ENCODE measurements at regions not wholly inside any gene's neighbourhood (a gene's known extent, or its start where the extent isn't known, plus 50 kb on each side); places are given as distances from the start of the nearest gene placed in this dataset.

- 74% methylated on average over 16 of the region's 16 CpGs; no CpG with 5 or more reads in 1 of the 2 experiments for WGBS, 2 experiments (ENCODE audit: extremely low coverage in 1 of 2, insufficient coverage in 1 of 2, insufficient read length in 1 of 2, insufficient replicate concordance in 2 of 2, low coverage in 1 of 2, low lambda C conversion rate in 2 of 2, missing lambda C conversion rate in 1 of 2)
- peak in 1 of 2 experiments; percentile 52 for DNase-seq (ENCODE audit: low read depth in 1 of 2, low spot score in 2 of 2)
- Histone ChIP-seq H2BK120ac (replicated peaks; ENCODE audit: low read depth, low read length) (no peak overlapping the region), H3K18ac (ENCODE audit: extremely low read depth, low read length) (peak overlapping the region; percentile 66), H3K4me1 (replicated peaks in 1 of 4; ENCODE audit: control insufficient read depth in 3 of 4, insufficient read depth in 4 of 4, low read length in 3 of 4) (peaks cover 4 to 24% (median 7%) of the 10 kb centered on the region in 4 experiments), H3K27ac (ENCODE audit: low read depth, low read length) (no peak overlapping the region), H4K20me1 (replicated peaks in 1 of 2; ENCODE audit: control insufficient read depth in 1 of 2, insufficient read depth in 2 of 2, low read length in 2 of 2) (no peaks in the 10 kb centered on the region), H2AFZ (ENCODE audit: low read length) (no peak overlapping the region), H4K5ac (ENCODE audit: insufficient read length, low read depth, low read length) (no peak overlapping the region), H2BK20ac (ENCODE audit: low read length) (no peak overlapping the region), H3K4me2 (ENCODE audit: insufficient read depth in 1 of 2, low read depth in 2 of 2, low read length in 2 of 2) (0 out of 4 replicates have a peak overlapping the region, but pooled peaks of 1 of the 2 experiments have one; percentile 28), H3K36me3 (ENCODE audit: control insufficient read depth in 2 of 4, insufficient read depth in 4 of 4, low read length in 3 of 4) (no peaks in the 10 kb centered on the region), H4K91ac (replicated peaks; ENCODE audit: insufficient read length, low read length) (no peak overlapping the region), H3K79me1 (ENCODE audit: low read depth, low read length) (no peaks in the 10 kb centered on the region), H3K4ac (replicated peaks; ENCODE audit: insufficient read length, low read depth, low read length) (no peak overlapping the region), H3K4me3 (ENCODE audit: extremely low read depth in 1 of 4, insufficient read depth in 2 of 4, low read depth in 3 of 4, low read length in 4 of 4) (no peak overlapping the region), H4K8ac (ENCODE audit: extremely low read depth, insufficient read depth, low read length) (no peak overlapping the region), H3K23ac (ENCODE audit: insufficient read length) (no peak overlapping the region), H2BK12ac (ENCODE audit: low read depth, low read length) (peak overlapping the region; percentile 39; the same call in 1 of the 2 replicates), H2BK5ac (ENCODE audit: low read depth, low read length) (no peak overlapping the region), H3K79me2 (ENCODE audit: control insufficient read depth in 1 of 2, insufficient read depth in 2 of 2, low read length in 2 of 2) (no peaks in the 10 kb centered on the region), H2AK5ac (ENCODE audit: low read depth, low read length) (no peak overlapping the region), H3K14ac (ENCODE audit: insufficient read length) (no peak overlapping the region), H3K23me2 (ENCODE audit: low read depth, low read length) (peaks cover 13% of the 10 kb centered on the region; the same call in 1 of the 2 replicates), H3K27me3 (replicated peaks in 1 of 4; ENCODE audit: control insufficient read depth in 3 of 4, extremely low read depth in 1 of 4, insufficient read depth in 3 of 4, low read length in 3 of 4) (no peaks in the 10 kb centered on the region), H3K9ac (replicated peaks in 1 of 4; ENCODE audit: extremely low read depth in 1 of 4, low read depth in 3 of 4, low read length in 3 of 4) (no peak overlapping the region), H3K56ac (replicated peaks; ENCODE audit: insufficient read length, low read depth, low read length) (no peak overlapping the region), H3K9me3 (ENCODE audit: insufficient read depth in 2 of 2, low read depth in 1 of 2, low read length in 1 of 2) (no peaks in the 10 kb centered on the region), H2BK15ac (ENCODE audit: low read length) (no peak overlapping the region)
- ChIA-PET POLR2A (ENCODE audit: partially characterized antibody) (no interaction called here), CTCF (ENCODE audit: partially characterized antibody) (interaction anchor here (1.5 to 1.6 kb wide), 2 partner anchors 12 to 14 kb away, joined by 3 read pairs; no protein-coding TSS in a partner anchor)
- FAIRE-seq = no peak
- TF ChIP-seq SRF (IDR thresholded peaks at IDR 0.05; ENCODE audit: low read depth, low read length) = no peak
- TF ChIP-seq HDAC2 (IDR thresholded peaks at IDR 0.05; ENCODE audit: borderline replicate concordance in 1 of 2, low read depth in 2 of 2, low read length in 2 of 2) = no peak
- TF ChIP-seq YY1 (IDR thresholded peaks at IDR 0.05; ENCODE audit: low read depth, low read length) = no peak
- no peak for TF ChIP-seq FOSL1 (IDR thresholded peaks at IDR 0.05; ENCODE audit: insufficient read depth, low read depth, low read length)
- TF ChIP-seq GABPA (IDR thresholded peaks at IDR 0.05; ENCODE audit: borderline replicate concordance, insufficient read depth, low read length) = no peak
- TF ChIP-seq BCL11A (IDR thresholded peaks at IDR 0.05; ENCODE audit: low read depth in 2 of 2, low read length in 2 of 2) = no peak
- TF ChIP-seq TBP (IDR thresholded peaks at IDR 0.05; ENCODE audit: low read depth, low read length) = no peak
- TF ChIP-seq SIN3A (conservative IDR thresholded peaks at IDR 0.05 in 1 of 2, IDR thresholded peaks at IDR 0.05 in 1 of 2; ENCODE audit: low read depth in 1 of 2, low read length in 2 of 2) = no peak
- no peak for TF ChIP-seq NRF1 (IDR thresholded peaks at IDR 0.05; ENCODE audit: low read depth, low read length)
- no peak for TF ChIP-seq TAF1 (IDR thresholded peaks at IDR 0.05; ENCODE audit: low read depth, low read length)
Observed at GRCh38 chr5:2163940-2164490, 281.3 kb upstream of the IRX4 start.

Measured in H1 (cell line).